C4-2B (cell line): ENCODE measurements at regions not wholly inside any gene's neighbourhood (a gene's known extent, or its start where the extent isn't known, plus 50 kb on each side); places are given as distances from the start of the nearest gene placed in this dataset.

ENCODE experiments used
- ZFX ChIP-seq: fragments of 450-650 bp; IDR thresholded peaks from 2 replicates; pipeline ENCODE4 v1.6.1; 2017
- TF ChIP-seq, protein P1 (sequence below): fragments of 450-650 bp; conservative IDR thresholded peaks from 2 replicates; pipeline ENCODE4 v1.5.1; 2017; ENCODE audit warnings: mild to moderate bottlenecking

DNA sequence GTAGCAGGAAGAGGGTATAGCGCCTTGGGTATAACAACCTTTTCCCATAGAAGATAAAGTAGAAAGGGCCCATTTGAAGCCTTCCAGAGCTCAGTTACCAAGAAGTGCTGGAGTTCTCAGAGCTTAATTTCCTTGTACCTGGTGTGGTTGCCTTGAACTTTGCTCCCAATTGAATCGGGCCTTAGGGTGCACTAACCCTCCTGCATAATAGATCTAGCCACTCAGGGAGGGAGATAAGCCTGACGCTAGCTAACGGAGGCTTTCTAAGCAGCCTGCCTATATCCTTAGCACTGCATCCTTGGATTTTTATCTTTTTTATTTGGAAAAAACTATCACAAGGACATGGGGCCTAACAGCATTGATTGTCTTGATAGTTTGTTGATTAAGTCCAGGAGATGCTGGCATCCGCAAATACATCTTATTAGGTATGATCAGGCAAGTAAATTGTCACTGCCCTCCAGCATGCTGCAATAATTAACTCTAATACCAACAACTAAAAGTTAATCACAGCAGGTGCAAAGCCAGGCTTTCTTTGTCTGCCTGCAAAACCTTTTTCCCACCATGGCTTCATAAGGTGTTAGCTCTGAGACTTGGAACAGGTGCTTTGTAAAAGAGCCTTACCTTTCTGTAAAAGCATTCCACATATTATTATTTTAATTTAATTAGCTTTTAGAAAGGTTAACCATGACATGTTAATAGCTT, 199.4 kb downstream of the SREK1 start:
- TF ChIP-seq, protein P1, sequence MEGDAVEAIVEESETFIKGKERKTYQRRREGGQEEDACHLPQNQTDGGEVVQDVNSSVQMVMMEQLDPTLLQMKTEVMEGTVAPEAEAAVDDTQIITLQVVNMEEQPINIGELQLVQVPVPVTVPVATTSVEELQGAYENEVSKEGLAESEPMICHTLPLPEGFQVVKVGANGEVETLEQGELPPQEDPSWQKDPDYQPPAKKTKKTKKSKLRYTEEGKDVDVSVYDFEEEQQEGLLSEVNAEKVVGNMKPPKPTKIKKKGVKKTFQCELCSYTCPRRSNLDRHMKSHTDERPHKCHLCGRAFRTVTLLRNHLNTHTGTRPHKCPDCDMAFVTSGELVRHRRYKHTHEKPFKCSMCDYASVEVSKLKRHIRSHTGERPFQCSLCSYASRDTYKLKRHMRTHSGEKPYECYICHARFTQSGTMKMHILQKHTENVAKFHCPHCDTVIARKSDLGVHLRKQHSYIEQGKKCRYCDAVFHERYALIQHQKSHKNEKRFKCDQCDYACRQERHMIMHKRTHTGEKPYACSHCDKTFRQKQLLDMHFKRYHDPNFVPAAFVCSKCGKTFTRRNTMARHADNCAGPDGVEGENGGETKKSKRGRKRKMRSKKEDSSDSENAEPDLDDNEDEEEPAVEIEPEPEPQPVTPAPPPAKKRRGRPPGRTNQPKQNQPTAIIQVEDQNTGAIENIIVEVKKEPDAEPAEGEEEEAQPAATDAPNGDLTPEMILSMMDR = no peak
- no peak for TF ChIP-seq ZFX
